NCI-H460 (cell line): ENCODE measurements at regions not wholly inside any gene's neighbourhood (a gene's known extent, or its start where the extent isn't known, plus 50 kb on each side); places are given as distances from the start of the nearest gene placed in this dataset.

ENCODE experiments used
- DNase-seq: peaks from one replicate; pipeline ENCODE4 v3.0.0-alpha.2; 2016; ENCODE audit warnings: low read depth; ENCODE audit errors: extremely low read depth

GRCh38 chr6:16871047-16871446, 109.8 kb upstream of the ATXN1 start:
- DNase-seq = no peak

- no peak for DNase-seq
These were observed 107.7 kb upstream of the ATXN1 start for GRCh38 chr6:16868968-16869367.

GRCh38 chr6:16857969-16858592, 96.8 kb upstream of the ATXN1 start:
- no peak for DNase-seq

GRCh38 chr6:16855460-16855859, 94.2 kb upstream of the ATXN1 start:
- no peak for DNase-seq

GRCh38 chr6:16854986-16855385, 93.7 kb upstream of the ATXN1 start:
- DNase-seq = no peak

GRCh38 chr6:16852671-16853070, 91.4 kb upstream of the ATXN1 start:
- no peak for DNase-seq

- DNase-seq = no peak
These were observed 90.5 kb upstream of the ATXN1 start for GRCh38 chr6:16851758-16852157.

- DNase-seq = no peak
These were observed 89.8 kb upstream of the ATXN1 start for GRCh38 chr6:16851044-16851540.

GRCh38 chr6:16850681-16851026, 89.4 kb upstream of the ATXN1 start:
- DNase-seq = no peak

- no peak for DNase-seq
These were observed 88.9 kb upstream of the ATXN1 start for GRCh38 chr6:16849988-16850680.

GRCh38 chr6:16849280-16849987, 88.2 kb upstream of the ATXN1 start:
- no peak for DNase-seq

- no peak for DNase-seq
These were observed 85.1 kb upstream of the ATXN1 start for GRCh38 chr6:16846399-16846778.

GRCh38 chr6:16844183-16844582, 82.9 kb upstream of the ATXN1 start:
- DNase-seq = no peak

GRCh38 chr6:16842676-16843075, 81.4 kb upstream of the ATXN1 start:
- DNase-seq = no peak

GRCh38 chr6:16841241-16841640, 80.0 kb upstream of the ATXN1 start:
- DNase-seq = no peak

GRCh38 chr6:16840725-16841124, 79.5 kb upstream of the ATXN1 start:
- no peak for DNase-seq

- DNase-seq = no peak
These were observed 79.0 kb upstream of the ATXN1 start for GRCh38 chr6:16840291-16840690.

- DNase-seq = no peak
These were observed 78.4 kb upstream of the ATXN1 start for GRCh38 chr6:16839631-16840179.

- no peak for DNase-seq
These were observed 76.1 kb upstream of the ATXN1 start for GRCh38 chr6:16837217-16837972.

- DNase-seq = no peak
These were observed 75.1 kb upstream of the ATXN1 start for GRCh38 chr6:16836144-16836981.
